ENCODE measurements at regions not wholly inside any gene's neighbourhood (a gene's known extent, or its start where the extent isn't known, plus 50 kb on each side); places are given as distances from the start of the nearest gene placed in this dataset.
"Not testable (repeated sequence)": the region's sequence is repeated elsewhere in the genome, so short reads cannot be mapped to it uniquely, and the experiment has no call there.

- H3K27ac Mint-ChIP-seq; H3K9me3 Mint-ChIP-seq; H3K4me3 Mint-ChIP-seq; H3K27me3 Mint-ChIP-seq (ENCODE audit: low read depth); H3K36me3 Mint-ChIP-seq (ENCODE audit: low read depth); H3K4me1 Mint-ChIP-seq (ENCODE audit: low read depth): not testable (repeated sequence)
Observed at GRCh38 chr7:149930374-149931068, 56.8 kb downstream of the ATP6V0E2 start.

- H3K4me3 Mint-ChIP-seq; H3K27me3 Mint-ChIP-seq (ENCODE audit: low read depth); H3K27ac Mint-ChIP-seq; H3K4me1 Mint-ChIP-seq (ENCODE audit: low read depth); H3K9me3 Mint-ChIP-seq; H3K36me3 Mint-ChIP-seq (ENCODE audit: low read depth): not testable (repeated sequence)
Observed at GRCh38 chr7:149933776-149934175, 60.0 kb downstream of the ATP6V0E2 start.

- H3K4me3 Mint-ChIP-seq; H3K27ac Mint-ChIP-seq; H3K4me1 Mint-ChIP-seq (ENCODE audit: low read depth); H3K36me3 Mint-ChIP-seq (ENCODE audit: low read depth); H3K27me3 Mint-ChIP-seq (ENCODE audit: low read depth); H3K9me3 Mint-ChIP-seq: not testable (repeated sequence)
Observed at GRCh38 chr7:149947346-149947745, 73.6 kb downstream of the ATP6V0E2 start.

GRCh38 chr7:149948444-149948843 is 74.7 kb downstream of the ATP6V0E2 start:
- not testable (repeated sequence) for H3K27me3 Mint-ChIP-seq (ENCODE audit: low read depth); H3K27ac Mint-ChIP-seq; H3K4me3 Mint-ChIP-seq; H3K4me1 Mint-ChIP-seq (ENCODE audit: low read depth); H3K36me3 Mint-ChIP-seq (ENCODE audit: low read depth); H3K9me3 Mint-ChIP-seq

GRCh38 chr7:149949863-149950577 is 76.3 kb downstream of the ATP6V0E2 start:
- H3K27ac Mint-ChIP-seq: peak overlapping the region; percentile 15
- H3K9me3 Mint-ChIP-seq; H3K4me1 Mint-ChIP-seq (ENCODE audit: low read depth); H3K36me3 Mint-ChIP-seq (ENCODE audit: low read depth); H3K27me3 Mint-ChIP-seq (ENCODE audit: low read depth): not testable (repeated sequence)
- peak overlapping the region; percentile 7 for H3K4me3 Mint-ChIP-seq

GRCh38 chr7:149950578-149950924 is 76.8 kb downstream of the ATP6V0E2 start:
- not testable (repeated sequence) for H3K9me3 Mint-ChIP-seq; H3K27me3 Mint-ChIP-seq (ENCODE audit: low read depth); H3K36me3 Mint-ChIP-seq (ENCODE audit: low read depth); H3K4me3 Mint-ChIP-seq; H3K4me1 Mint-ChIP-seq (ENCODE audit: low read depth)
- peak overlapping the region; percentile 15 for H3K27ac Mint-ChIP-seq

GRCh38 chr7:149951579-149951978 is 77.8 kb downstream of the ATP6V0E2 start:
- not testable (repeated sequence) for H3K27me3 Mint-ChIP-seq (ENCODE audit: low read depth); H3K4me1 Mint-ChIP-seq (ENCODE audit: low read depth); H3K27ac Mint-ChIP-seq; H3K9me3 Mint-ChIP-seq; H3K36me3 Mint-ChIP-seq (ENCODE audit: low read depth); H3K4me3 Mint-ChIP-seq

GRCh38 chr7:149958880-149959279 is 85.1 kb downstream of the ATP6V0E2 start:
- H3K27me3 Mint-ChIP-seq (ENCODE audit: low read depth); H3K27ac Mint-ChIP-seq; H3K4me3 Mint-ChIP-seq; H3K4me1 Mint-ChIP-seq (ENCODE audit: low read depth): not testable (repeated sequence)
- H3K36me3 Mint-ChIP-seq (ENCODE audit: low read depth): peaks cover 11% of the 10 kb centered on the region
- peaks cover 28% of the 10 kb centered on the region for H3K9me3 Mint-ChIP-seq

- Mint-ChIP-seq H3K27ac (peak overlapping the region; percentile 89), H3K36me3 (ENCODE audit: low read depth) (peaks cover 11% of the 10 kb centered on the region), H3K4me3 (peak overlapping the region; percentile 29), H3K9me3 (peaks cover 33% of the 10 kb centered on the region)
- H3K4me1 Mint-ChIP-seq (ENCODE audit: low read depth); H3K27me3 Mint-ChIP-seq (ENCODE audit: low read depth): not testable (repeated sequence)
Observed at GRCh38 chr7:149960863-149961262, 87.1 kb downstream of the ATP6V0E2 start.

- peak overlapping the region; percentile 71 for H3K27ac Mint-ChIP-seq
- not testable (repeated sequence) for H3K27me3 Mint-ChIP-seq (ENCODE audit: low read depth); H3K4me3 Mint-ChIP-seq; H3K4me1 Mint-ChIP-seq (ENCODE audit: low read depth)
- peaks cover 33% of the 10 kb centered on the region for H3K9me3 Mint-ChIP-seq
- peaks cover 11% of the 10 kb centered on the region for H3K36me3 Mint-ChIP-seq (ENCODE audit: low read depth)
Observed at GRCh38 chr7:149961878-149962277, 88.1 kb downstream of the ATP6V0E2 start.

- not testable (repeated sequence) for H3K4me3 Mint-ChIP-seq
Observed at GRCh38 chr7:149962685-149963319, 89.0 kb downstream of the ATP6V0E2 start.

GRCh38 chr7:149963985-149964384 is 90.2 kb downstream of the ATP6V0E2 start:
- H3K4me1 Mint-ChIP-seq (ENCODE audit: low read depth); H3K27ac Mint-ChIP-seq; H3K4me3 Mint-ChIP-seq; H3K27me3 Mint-ChIP-seq (ENCODE audit: low read depth): not testable (repeated sequence)
- Mint-ChIP-seq H3K36me3 (ENCODE audit: low read depth) (peaks cover 11% of the 10 kb centered on the region), H3K9me3 (peaks cover 29% of the 10 kb centered on the region)

More at GRCh38 chr7:149962685-149963319, 89.0 kb downstream of the ATP6V0E2 start:
- peak overlapping the region; percentile 62 for H3K27ac Mint-ChIP-seq
- peaks cover 33% of the 10 kb centered on the region for H3K9me3 Mint-ChIP-seq
- not testable (repeated sequence) for H3K4me1 Mint-ChIP-seq (ENCODE audit: low read depth); H3K27me3 Mint-ChIP-seq (ENCODE audit: low read depth)
- peaks cover 11% of the 10 kb centered on the region for H3K36me3 Mint-ChIP-seq (ENCODE audit: low read depth)

- not testable (repeated sequence) for H3K4me1 Mint-ChIP-seq (ENCODE audit: low read depth); H3K27me3 Mint-ChIP-seq (ENCODE audit: low read depth); H3K27ac Mint-ChIP-seq; H3K4me3 Mint-ChIP-seq; H3K36me3 Mint-ChIP-seq (ENCODE audit: low read depth)
- peaks cover 18% of the 10 kb centered on the region for H3K9me3 Mint-ChIP-seq
Observed at GRCh38 chr7:149966444-149966843, 92.7 kb downstream of the ATP6V0E2 start.

- H3K36me3 Mint-ChIP-seq (ENCODE audit: low read depth); H3K4me1 Mint-ChIP-seq (ENCODE audit: low read depth); H3K4me3 Mint-ChIP-seq; H3K9me3 Mint-ChIP-seq; H3K27ac Mint-ChIP-seq: not testable (repeated sequence)
- H3K27me3 Mint-ChIP-seq (ENCODE audit: low read depth): peaks cover 24% of the 10 kb centered on the region
Observed at GRCh38 chr7:149972977-149973376, 99.2 kb downstream of the ATP6V0E2 start.

- H3K27me3 Mint-ChIP-seq (ENCODE audit: low read depth): peaks cover 26% of the 10 kb centered on the region
- H3K27ac Mint-ChIP-seq; H3K9me3 Mint-ChIP-seq; H3K36me3 Mint-ChIP-seq (ENCODE audit: low read depth); H3K4me3 Mint-ChIP-seq; H3K4me1 Mint-ChIP-seq (ENCODE audit: low read depth): not testable (repeated sequence)
Observed at GRCh38 chr7:149973681-149974080, 99.9 kb downstream of the ATP6V0E2 start.

All from T-helper 1 cell treated with Interleukin-12 subunit alpha and Interleukin-12 subunit beta and Interleukin-4 antibody, amounts not matched to agents 30 μg/mL and 1 μg/mL, for 36 hours (primary cell).